HEK293T (cell line): ENCODE measurements at regions not wholly inside any gene's neighbourhood (a gene's known extent, or its start where the extent isn't known, plus 50 kb on each side); places are given as distances from the start of the nearest gene placed in this dataset.

Experiments
- ARNT ChIP-seq: fragments of 450-650 bp; IDR thresholded peaks from 2 replicates; pipeline ENCODE4 v1.6.1; 2017; ENCODE audit warnings: mild to moderate bottlenecking
- ELF4 ChIP-seq: fragments of 450-650 bp; IDR thresholded peaks from 2 replicates; pipeline ENCODE4 v1.6.1; 2017; ENCODE audit warnings: antibody characterized with exemption
- FOXK2 ChIP-seq: fragments of 450-650 bp; IDR thresholded peaks from 2 replicates; pipeline ENCODE4 v1.6.1; 2016; ENCODE audit warnings: mild to moderate bottlenecking
- FOXM1 ChIP-seq: fragments of 450-650 bp; IDR thresholded peaks from 2 replicates; pipeline ENCODE4 v1.6.1; 2017; ENCODE audit warnings: mild to moderate bottlenecking, borderline replicate concordance
- NFRKB ChIP-seq: fragments of 450-650 bp; IDR thresholded peaks from 2 replicates; pipeline ENCODE4 v1.6.1; 2016; ENCODE audit warnings: mild to moderate bottlenecking, moderate library complexity
- SP1 ChIP-seq: fragments of 450-650 bp; IDR thresholded peaks from 2 replicates; pipeline ENCODE4 v1.6.1; 2017
- SUZ12 ChIP-seq: fragments of 450-650 bp; IDR thresholded peaks from 2 replicates; pipeline ENCODE4 v1.6.1; 2016; ENCODE audit warnings: mild to moderate bottlenecking
- TARDBP ChIP-seq: fragments of 450-650 bp; IDR thresholded peaks from 2 replicates; pipeline ENCODE4 v1.6.1; 2016
- ZNF384 ChIP-seq: fragments of 450-650 bp; IDR thresholded peaks from 2 replicates; pipeline ENCODE4 v1.6.1; 2016

DNA sequence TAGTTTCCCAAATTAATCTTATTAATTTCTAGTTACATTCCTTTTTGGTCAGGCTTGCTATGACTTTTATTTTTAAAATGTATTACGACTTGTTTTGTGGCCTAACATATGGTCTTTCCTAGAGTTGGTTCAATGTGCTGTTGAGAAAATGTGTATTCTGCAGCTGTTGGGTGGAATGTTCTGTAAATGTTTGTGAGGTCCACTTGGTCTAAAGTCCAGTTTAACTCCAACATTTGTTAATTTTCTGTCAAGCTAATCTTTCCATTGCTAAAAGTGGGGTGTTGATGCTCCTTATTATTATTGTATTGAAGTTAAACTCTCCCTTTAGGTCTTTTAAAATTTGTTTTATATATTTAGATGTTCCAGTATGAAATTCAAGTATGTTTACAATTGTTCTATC lies 1010.8 kb upstream of the EDIL3 start:
- TF ChIP-seq TARDBP: no peak
- no peak for TF ChIP-seq ZNF384
- no peak for TF ChIP-seq FOXK2
- no peak for TF ChIP-seq ARNT
- no peak for TF ChIP-seq SUZ12
- TF ChIP-seq NFRKB: no peak
- TF ChIP-seq FOXM1: no peak
- TF ChIP-seq ELF4: no peak
- TF ChIP-seq SP1: no peak
